ENCODE measurements at regions not wholly inside any gene's neighbourhood (a gene's known extent, or its start where the extent isn't known, plus 50 kb on each side); places are given as distances from the start of the nearest gene placed in this dataset.

DNA sequence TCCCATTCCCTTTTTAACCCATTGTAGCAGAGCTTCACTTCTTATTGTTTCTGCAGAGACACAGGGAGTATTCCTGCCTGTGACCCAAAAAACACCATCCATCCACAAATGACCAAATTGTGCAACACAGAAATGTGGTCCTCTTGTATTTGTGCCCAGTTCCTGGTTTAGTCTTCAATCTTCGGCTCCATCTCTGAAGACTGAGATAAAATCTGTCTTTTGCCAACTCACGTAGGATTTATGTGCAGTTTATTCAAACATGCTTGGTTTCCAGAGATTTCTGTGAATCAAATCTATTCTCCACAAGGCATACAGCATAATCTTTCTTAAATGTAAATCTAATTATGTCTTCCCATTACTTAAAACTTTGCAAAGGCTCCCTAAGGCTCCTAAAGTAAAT lies 307.0 kb downstream of the AASDHPPT start:
- TF ChIP-seq, protein P1, sequence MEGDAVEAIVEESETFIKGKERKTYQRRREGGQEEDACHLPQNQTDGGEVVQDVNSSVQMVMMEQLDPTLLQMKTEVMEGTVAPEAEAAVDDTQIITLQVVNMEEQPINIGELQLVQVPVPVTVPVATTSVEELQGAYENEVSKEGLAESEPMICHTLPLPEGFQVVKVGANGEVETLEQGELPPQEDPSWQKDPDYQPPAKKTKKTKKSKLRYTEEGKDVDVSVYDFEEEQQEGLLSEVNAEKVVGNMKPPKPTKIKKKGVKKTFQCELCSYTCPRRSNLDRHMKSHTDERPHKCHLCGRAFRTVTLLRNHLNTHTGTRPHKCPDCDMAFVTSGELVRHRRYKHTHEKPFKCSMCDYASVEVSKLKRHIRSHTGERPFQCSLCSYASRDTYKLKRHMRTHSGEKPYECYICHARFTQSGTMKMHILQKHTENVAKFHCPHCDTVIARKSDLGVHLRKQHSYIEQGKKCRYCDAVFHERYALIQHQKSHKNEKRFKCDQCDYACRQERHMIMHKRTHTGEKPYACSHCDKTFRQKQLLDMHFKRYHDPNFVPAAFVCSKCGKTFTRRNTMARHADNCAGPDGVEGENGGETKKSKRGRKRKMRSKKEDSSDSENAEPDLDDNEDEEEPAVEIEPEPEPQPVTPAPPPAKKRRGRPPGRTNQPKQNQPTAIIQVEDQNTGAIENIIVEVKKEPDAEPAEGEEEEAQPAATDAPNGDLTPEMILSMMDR (conservative IDR thresholded peaks at IDR 0.05 in 1 of 2, IDR thresholded peaks at IDR 0.05 in 1 of 2; ENCODE audit: low read depth in 1 of 2, low read length in 2 of 2), result no peak
- no peak for TF ChIP-seq EZH2 (IDR thresholded peaks at IDR 0.05; ENCODE audit: low read length, missing control alignments)
